Thyroid gland (tissue), 4 donors: ENCODE measurements at regions not wholly inside any gene's neighbourhood (a gene's known extent, or its start where the extent isn't known, plus 50 kb on each side); places are given as distances from the start of the nearest gene placed in this dataset.

Source experiments
- POLR2A ChIP-seq, 2 donors: fragments of 450-650 bp; IDR thresholded peaks; one replicate each; pipeline ENCODE4 v1.6.1; 2017; ENCODE audit warnings: antibody characterized with exemption in 2 of 2, mild to moderate bottlenecking in 2 of 2, moderate library complexity in 1 of 2
- TF ChIP-seq, protein P1 (sequence below), 6 experiments: fragments of 200-600 bp in 3 of 6; fragments of 450-650 bp in 3 of 6; sonication (generic) in 3 of 6; IDR thresholded peaks; one replicate each; pipeline ENCODE4 v1.5.1; 2016 to 2019; ENCODE audit warnings: antibody characterized with exemption in 6 of 6, mild to moderate bottlenecking in 2 of 6, inconsistent platforms in 1 of 6, moderate library complexity in 1 of 6

DNA sequence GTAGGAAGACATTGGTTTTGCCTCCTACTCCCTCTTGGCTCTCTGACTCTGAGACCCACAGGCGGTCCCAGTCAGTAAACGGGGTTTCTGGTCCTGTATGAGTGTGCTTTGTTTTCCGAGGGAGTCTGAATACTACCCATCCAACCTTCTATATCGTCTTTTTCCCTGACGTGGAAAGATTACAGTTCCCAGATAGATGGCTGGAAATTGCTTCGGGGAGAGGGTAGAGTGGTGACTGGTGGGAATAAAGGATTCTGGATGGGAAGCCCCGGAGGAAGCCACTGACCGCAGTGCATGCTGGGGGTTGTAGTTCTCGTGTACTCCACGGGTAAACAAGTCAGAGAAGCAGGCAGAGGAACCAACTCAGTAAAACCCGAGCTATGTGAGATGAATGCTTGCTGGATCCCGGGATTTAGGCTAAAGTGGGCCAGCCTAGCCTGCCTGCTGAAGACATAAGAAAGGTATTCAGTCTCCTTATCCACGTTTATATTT is 66.2 kb upstream of the IRF2BP2 start:
- no peak for TF ChIP-seq POLR2A (IDR thresholded peaks at IDR 0.05)
- TF ChIP-seq, protein P1, sequence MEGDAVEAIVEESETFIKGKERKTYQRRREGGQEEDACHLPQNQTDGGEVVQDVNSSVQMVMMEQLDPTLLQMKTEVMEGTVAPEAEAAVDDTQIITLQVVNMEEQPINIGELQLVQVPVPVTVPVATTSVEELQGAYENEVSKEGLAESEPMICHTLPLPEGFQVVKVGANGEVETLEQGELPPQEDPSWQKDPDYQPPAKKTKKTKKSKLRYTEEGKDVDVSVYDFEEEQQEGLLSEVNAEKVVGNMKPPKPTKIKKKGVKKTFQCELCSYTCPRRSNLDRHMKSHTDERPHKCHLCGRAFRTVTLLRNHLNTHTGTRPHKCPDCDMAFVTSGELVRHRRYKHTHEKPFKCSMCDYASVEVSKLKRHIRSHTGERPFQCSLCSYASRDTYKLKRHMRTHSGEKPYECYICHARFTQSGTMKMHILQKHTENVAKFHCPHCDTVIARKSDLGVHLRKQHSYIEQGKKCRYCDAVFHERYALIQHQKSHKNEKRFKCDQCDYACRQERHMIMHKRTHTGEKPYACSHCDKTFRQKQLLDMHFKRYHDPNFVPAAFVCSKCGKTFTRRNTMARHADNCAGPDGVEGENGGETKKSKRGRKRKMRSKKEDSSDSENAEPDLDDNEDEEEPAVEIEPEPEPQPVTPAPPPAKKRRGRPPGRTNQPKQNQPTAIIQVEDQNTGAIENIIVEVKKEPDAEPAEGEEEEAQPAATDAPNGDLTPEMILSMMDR (IDR thresholded peaks at IDR 0.05) = no peak
